ENCODE measurements at regions not wholly inside any gene's neighbourhood (a gene's known extent, or its start where the extent isn't known, plus 50 kb on each side); places are given as distances from the start of the nearest gene placed in this dataset.
"Not testable (repeated sequence)": the region's sequence is repeated elsewhere in the genome, so short reads cannot be mapped to it uniquely, and the experiment has no call there.

DNA sequence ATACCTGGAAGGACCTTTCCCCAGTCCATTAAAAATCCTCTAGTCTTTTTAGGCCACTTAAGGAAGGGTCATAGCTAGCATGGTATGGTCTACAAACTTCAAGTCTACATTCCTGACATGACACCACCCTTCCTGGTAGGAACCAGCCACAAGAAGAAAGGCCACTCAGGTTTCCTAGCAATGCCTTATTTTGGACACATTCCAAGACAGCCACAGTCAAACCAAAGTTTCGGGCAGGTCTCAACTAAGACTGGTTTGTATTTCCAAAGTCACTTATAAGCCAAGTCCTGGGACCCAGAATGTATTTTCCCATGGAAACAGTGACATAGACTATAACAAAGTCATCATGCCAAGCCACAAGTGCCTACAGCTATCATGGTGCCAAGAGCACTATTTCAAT lies 50.6 kb upstream of the SLC44A3 start:
- TF ChIP-seq, protein P1, sequence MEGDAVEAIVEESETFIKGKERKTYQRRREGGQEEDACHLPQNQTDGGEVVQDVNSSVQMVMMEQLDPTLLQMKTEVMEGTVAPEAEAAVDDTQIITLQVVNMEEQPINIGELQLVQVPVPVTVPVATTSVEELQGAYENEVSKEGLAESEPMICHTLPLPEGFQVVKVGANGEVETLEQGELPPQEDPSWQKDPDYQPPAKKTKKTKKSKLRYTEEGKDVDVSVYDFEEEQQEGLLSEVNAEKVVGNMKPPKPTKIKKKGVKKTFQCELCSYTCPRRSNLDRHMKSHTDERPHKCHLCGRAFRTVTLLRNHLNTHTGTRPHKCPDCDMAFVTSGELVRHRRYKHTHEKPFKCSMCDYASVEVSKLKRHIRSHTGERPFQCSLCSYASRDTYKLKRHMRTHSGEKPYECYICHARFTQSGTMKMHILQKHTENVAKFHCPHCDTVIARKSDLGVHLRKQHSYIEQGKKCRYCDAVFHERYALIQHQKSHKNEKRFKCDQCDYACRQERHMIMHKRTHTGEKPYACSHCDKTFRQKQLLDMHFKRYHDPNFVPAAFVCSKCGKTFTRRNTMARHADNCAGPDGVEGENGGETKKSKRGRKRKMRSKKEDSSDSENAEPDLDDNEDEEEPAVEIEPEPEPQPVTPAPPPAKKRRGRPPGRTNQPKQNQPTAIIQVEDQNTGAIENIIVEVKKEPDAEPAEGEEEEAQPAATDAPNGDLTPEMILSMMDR (IDR thresholded peaks at IDR 0.05; ENCODE audit: low read length, missing control alignments), result no peak
- DNase-seq (ENCODE audit: low read depth), result no peak
- H3K4me3 ChIP-seq (replicated peaks; ENCODE audit: low read depth, low read length), result no peak overlapping the region

DNA sequence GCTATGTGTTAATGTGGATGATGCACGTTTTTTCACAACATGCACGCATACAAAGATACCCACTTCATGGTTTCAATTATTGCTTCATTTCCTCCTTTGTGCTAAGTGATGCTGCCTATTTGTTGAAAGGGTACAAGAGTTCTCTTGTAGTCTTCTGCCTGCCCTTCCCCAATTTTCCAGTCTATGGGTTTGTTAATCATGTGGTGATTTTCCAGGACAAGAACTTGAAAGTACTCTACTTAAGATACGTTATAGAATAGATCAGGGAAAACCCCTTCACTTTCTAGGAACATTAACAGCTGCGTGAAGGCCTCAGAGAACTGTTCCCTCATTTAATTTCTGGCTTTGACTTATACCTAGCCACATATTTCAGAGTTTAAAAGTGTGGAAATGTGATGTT lies 52.1 kb upstream of the SLC44A3 start:
- TF ChIP-seq, protein P1 (IDR thresholded peaks at IDR 0.05; ENCODE audit: low read length, missing control alignments), result no peak
- DNase-seq (ENCODE audit: low read depth), result no peak
- H3K4me3 ChIP-seq (replicated peaks; ENCODE audit: low read depth, low read length), result no peak overlapping the region

DNA sequence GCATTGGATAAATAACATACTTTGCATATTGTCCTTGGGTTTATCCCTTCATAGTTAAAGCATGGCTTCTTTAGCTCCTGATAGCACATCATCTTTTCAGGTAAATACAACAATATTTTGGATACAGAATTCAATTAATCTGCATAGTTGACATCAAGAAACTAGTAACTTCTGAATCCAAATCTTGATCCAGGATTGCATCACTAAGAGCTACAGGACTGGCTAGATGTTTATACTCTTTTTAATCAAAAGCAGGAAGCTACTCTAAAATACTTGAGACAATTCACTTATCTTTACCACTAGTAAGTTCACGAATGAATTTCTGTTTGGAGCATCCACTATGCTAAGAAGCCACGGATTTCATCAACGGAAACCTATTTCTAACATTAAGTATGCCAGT lies 54.2 kb upstream of the SLC44A3 start:
- DNase-seq (ENCODE audit: low read depth), result no peak
- TF ChIP-seq, protein P1 (IDR thresholded peaks at IDR 0.05; ENCODE audit: low read length, missing control alignments), result no peak
- no peak overlapping the region for H3K4me3 ChIP-seq (replicated peaks; ENCODE audit: low read depth, low read length)

DNA sequence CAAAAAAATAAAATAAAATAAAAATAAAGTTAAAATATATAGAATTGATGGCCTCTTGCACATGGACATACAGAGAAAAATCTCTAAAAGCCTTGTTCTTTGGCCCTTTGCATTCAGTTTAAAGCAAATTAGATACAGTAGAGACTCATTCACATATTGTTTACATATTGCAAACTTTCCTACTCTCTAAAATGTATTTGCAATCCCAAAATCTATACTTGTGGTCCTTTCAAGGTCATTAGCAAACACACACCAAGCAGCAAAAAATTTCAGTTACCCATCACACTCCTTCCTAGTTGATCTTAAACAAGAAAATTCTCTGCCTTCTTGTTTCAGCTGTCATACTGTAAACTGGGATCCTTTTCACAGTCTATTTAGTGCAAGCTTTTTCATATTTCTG lies 61.0 kb upstream of the SLC44A3 start:
- TF ChIP-seq, protein P1 (IDR thresholded peaks at IDR 0.05; ENCODE audit: low read length, missing control alignments), result no peak
- no peak overlapping the region for H3K4me3 ChIP-seq (replicated peaks; ENCODE audit: low read depth, low read length)
- DNase-seq (ENCODE audit: low read depth), result no peak

DNA sequence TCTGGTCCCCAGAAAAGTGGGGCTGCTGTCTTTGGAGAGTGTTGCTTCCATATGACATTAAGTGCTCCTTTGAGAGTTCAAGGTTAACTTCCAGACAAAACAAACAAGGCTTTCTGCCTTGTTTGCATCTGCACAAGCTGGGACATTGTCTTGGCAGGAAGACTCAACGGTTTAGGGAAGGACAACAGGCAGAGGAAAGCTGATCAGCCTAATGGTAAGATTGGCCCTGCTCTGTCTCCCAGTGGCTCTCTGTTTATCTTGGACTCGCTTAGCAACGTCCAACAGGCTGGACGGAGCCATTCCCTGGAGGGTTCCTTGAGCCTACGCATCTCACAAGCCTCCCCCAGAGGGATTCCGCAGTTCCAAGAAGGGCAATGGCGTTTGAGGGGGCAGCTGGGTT lies 62.2 kb upstream of the SLC44A3 start:
- DNase-seq (ENCODE audit: low read depth), result peak; percentile 87
- TF ChIP-seq, protein P1 (IDR thresholded peaks at IDR 0.05; ENCODE audit: low read length, missing control alignments), result no peak

DNA sequence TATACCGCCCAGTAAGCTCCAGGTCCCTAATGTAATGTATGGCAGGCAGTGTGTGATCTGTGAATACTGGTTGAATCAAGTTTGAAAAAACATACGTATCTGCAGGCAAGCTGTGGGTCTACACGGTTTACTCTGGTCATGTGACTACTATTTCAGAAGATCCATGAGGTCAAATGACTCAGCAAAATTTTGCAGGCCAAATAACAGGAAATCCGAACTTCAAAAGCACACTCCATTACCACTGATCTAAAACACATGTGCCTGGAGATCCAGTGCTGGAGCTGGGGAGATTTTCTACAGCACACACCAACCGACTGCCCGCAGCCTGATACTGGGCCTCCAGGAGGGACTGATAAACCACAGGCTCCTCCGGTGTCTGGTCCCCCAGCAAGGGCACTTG lies 64.5 kb upstream of the SLC44A3 start:
- DNase-seq (ENCODE audit: low read depth), result peak; percentile 94
- no peak overlapping the region for H3K4me3 ChIP-seq (replicated peaks; ENCODE audit: low read depth, low read length)
- TF ChIP-seq, protein P1 (IDR thresholded peaks at IDR 0.05; ENCODE audit: low read length, missing control alignments), result no peak

More for the DNA sequence above, 62.2 kb upstream of the SLC44A3 start:
- H3K4me3 ChIP-seq (replicated peaks; ENCODE audit: low read depth, low read length), result no peak overlapping the region

DNA sequence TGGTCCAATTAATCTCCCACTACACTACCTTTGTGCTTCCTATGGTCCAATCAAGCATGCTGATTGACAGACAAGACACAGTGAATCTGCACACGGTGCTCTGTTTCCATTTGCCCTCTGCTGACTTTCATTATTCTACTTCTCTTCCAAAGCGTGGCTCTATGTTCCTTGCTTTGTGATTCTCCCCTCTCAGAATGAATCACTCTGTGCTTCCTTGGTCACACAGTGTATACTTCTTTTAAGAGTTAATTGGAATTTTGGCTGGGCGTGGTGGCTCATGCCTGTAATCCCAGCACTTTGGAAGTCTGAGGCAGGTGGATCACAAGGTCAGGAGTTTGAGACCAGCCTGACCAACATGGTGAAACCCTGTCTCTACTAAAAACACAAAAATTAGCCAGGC lies 65.1 kb upstream of the SLC44A3 start:
- DNase-seq (ENCODE audit: low read depth); H3K4me3 ChIP-seq (replicated peaks; ENCODE audit: low read depth, low read length): not testable (repeated sequence)

DNA sequence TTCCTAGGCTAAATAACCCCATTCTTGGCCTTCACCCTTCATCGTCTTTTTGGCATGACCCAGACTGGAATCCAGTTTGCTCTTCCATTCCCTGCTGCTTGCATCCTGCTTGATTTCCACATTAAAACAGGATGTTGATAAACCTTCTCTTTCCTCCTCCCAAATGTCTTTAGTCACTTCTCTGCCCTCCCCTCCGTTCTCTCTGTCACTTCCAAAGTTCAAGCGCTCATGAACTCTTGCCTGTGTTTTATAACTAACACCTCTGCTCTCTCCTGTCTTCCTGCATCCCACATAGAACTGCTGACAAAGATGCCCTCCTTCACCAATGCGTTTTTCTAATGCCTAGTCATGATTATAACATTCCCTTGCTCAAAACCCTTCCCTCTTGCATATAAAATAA lies 65.6 kb upstream of the SLC44A3 start:
- TF ChIP-seq, protein P1 (IDR thresholded peaks at IDR 0.05; ENCODE audit: low read length, missing control alignments), result no peak
- DNase-seq (ENCODE audit: low read depth), result no peak
- no peak overlapping the region for H3K4me3 ChIP-seq (replicated peaks; ENCODE audit: low read depth, low read length)

All from fibroblast of pulmonary artery (primary cell).